GM18505 (cell line): ENCODE measurements at regions not wholly inside any gene's neighbourhood (a gene's known extent, or its start where the extent isn't known, plus 50 kb on each side); places are given as distances from the start of the nearest gene placed in this dataset.
"Not testable (repeated sequence)": the region's sequence is repeated elsewhere in the genome, so short reads cannot be mapped to it uniquely, and the experiment has no call there.

Experiments
- ATAC-seq: cut with Tn5 transposase; IDR thresholded peaks from one replicate; pipeline ENCODE4 v1.9.1; 2021; ENCODE audit not compliant: unreplicated experiment
- POLR2A ChIP-seq: IDR thresholded peaks from 4 replicates; pipeline ENCODE4 v1.6.1; 2011; ENCODE audit warnings: borderline replicate concordance; ENCODE audit not compliant: insufficient read depth, insufficient read length; ENCODE audit errors: extremely low read depth

DNA sequence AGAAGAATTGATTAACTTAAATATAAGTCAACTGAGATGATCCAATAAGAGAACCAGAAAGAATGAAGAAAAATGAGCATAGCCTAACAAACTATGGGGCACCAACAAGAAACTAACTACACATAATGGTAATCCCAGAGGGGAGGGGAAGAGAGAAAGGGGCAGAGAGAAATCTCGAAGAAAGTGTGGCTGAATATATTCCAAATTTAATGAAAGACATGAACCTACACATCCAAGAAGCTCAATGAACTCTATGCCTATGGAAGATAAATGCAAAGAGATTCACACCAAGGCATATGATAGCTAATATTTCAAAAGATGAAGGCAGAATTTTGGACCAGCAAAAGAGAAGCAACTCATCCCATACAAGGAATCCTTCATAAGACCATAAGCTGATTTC is 649.2 kb downstream of the ZEB2 start:
- ATAC-seq, result no peak
- TF ChIP-seq POLR2A, result no peak

DNA sequence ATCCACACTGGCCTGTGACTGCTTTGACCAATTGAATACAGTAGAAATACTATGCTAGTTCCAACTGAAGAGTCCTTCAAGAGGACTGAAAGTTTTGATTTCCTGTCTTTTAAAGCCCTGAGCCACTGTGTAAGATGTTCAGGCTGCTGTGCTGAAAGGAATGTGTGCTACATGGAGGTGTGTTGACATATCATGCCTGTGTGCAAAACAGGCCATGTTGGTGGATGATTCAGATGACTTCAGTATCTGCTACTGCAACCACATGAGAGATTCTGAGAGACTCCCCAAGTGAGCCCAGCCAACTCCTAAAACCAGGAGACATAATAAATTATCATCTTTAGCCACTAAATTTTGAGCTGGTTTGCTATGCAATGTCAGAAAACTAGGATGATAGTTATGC is 662.9 kb downstream of the ZEB2 start:
- ATAC-seq, result no peak
- TF ChIP-seq POLR2A, result no peak

DNA sequence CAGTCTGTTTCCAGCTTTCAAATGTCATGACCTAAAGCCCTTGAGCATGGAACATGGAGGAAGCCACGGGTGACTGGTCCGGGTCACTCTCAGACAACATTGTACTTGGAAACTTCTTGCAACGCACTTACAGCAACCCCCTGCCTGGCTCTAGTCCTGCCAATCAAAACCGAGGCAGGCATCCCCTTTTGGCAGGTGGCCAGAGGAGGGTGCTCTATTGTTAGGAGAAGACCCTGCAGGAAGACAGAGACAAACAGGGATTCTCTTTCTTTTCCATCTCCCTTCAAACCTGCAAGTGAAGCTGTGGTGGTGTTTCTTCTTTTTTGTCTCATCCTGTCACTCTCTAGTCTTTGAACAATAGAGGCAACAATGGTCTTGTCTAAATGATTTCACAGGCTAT is 667.2 kb downstream of the ZEB2 start:
- no peak for TF ChIP-seq POLR2A
- ATAC-seq, result no peak

DNA sequence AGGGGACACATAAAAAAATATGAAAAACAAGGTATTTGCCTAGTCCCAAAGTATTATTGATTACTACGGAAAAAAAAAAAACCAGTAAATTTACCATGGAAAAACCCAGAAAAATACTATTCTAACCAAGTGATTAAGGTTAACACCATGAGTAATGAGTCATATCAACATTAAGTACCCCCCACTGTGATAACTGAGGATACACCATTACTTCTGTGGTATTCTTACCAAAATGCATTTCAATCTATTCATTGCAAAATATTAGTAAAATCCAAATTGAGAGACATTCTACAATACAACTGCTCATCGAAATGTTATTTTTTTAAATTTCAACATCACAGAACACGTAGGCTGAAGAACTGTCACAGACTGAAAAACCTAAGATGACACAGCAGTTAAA is 669.8 kb downstream of the ZEB2 start:
- no peak for TF ChIP-seq POLR2A

DNA sequence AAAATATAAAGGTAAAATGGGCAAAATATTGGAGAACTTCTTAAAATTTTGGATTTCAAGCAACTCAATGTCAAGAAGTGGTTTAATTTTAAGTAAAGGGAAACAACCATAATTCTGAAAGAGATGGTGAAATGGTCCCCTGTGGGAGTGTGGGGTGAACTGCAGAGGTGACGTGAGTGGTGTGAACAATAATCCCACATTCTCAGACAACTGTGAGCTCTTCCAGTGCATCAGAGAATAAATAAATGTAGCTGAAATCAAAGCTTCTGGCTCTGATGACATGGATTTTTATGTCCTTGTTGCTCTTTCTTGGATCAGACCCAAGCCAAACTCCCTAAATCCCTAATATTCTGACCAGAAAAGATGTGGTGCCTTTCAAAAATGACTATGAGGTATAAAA is 672.7 kb downstream of the ZEB2 start:
- no peak for TF ChIP-seq POLR2A
- ATAC-seq, result no peak

More for the DNA sequence above, 669.8 kb downstream of the ZEB2 start:
- ATAC-seq, result no peak

DNA sequence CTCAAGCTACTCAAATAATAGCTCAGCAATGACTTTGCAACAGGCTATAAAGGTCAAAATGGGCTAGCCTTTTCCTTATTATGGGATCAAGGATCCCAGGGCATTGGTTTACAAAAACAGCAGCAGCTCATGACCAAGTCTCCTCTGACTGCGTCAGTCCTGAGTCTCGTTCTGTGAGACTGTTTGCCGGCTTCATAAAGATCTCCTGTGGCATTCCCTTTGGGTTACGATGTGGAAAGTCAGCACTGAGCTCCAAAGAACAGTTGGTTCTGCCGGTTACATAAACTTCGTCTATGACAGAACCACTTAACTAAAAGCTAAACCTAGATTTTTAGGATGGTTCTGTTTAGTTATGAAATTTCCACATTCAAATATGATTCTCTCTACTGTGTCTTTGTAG is 674.9 kb downstream of the ZEB2 start:
- no peak for TF ChIP-seq POLR2A
- ATAC-seq, result no peak

DNA sequence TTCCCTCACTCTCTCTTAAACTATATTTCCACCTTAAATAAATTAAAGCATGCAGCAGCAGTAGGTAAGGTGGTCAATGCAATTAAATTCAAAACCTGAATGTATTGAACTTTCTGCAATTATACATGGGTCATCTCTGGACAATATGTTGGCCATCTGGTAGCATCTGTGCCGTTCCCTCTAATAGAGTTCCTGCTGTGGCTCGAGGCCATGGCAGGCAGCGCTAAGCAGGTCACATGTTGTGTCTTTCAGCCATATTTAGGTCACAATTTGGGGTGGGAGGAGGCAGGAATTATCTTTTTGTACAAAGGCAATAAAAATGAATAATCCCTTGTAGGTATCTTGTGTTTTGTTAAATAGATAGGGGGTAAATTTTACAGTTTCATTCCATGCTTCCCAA is 676.2 kb downstream of the ZEB2 start:
- TF ChIP-seq POLR2A, result no peak
- ATAC-seq, result no peak

DNA sequence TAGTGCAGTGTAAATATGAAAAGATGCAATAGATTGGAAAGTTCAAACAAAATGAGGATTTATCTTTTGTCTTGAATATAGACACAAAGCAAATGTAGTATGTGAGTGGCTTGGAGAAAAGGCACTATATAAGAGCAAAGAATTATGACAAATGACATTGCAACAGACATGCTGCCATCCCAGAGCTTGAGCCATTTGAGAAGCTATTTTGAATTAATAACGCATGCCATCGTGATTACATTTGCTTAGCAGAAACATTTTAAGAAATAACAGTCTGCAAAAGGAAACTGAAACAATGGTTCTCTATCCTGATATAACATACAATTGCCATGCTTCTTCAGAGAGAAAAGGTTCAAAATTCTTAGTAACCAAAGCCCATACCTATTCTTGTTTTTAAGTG is 677.1 kb downstream of the ZEB2 start:
- ATAC-seq, result no peak
- no peak for TF ChIP-seq POLR2A

DNA sequence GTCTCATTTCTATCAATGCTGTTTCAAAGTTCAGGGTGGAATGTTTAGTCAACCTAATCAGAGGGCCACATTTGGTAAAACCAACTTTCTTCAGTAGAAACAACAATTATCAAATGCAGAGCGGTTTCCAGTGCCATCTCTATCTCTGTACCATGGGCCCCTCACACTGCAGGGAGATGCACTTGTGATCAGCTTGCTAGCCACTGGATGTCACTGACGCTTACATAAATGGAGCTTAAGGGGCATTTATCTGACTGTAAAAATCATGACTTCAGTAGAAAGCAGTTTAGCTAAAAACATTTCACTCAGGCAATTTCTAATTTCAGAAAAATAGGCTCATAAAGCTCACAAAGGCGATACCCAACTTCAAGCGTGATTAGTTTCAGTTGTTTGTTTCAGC is 678.0 kb downstream of the ZEB2 start:
- no peak for TF ChIP-seq POLR2A
- ATAC-seq, result no peak

DNA sequence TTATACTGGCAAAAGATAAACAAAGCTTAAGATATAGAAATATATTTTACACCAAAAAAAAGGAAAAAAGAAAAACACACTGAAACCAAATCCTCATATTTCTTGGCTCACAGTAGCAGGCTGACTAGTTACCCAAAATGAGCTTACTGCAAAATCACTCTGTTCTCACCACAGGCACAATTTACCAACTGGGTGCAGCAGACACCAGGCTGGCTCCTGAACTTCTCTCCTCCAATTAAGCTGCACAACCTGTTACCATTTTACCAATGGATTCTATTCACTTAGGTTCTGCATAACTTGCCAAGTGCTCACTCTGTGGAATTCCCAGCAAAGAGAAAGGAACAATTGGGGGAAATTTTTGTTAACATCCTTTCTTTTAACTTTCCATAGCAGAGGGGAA is 679.3 kb downstream of the ZEB2 start:
- TF ChIP-seq POLR2A, result no peak
- no peak for ATAC-seq

DNA sequence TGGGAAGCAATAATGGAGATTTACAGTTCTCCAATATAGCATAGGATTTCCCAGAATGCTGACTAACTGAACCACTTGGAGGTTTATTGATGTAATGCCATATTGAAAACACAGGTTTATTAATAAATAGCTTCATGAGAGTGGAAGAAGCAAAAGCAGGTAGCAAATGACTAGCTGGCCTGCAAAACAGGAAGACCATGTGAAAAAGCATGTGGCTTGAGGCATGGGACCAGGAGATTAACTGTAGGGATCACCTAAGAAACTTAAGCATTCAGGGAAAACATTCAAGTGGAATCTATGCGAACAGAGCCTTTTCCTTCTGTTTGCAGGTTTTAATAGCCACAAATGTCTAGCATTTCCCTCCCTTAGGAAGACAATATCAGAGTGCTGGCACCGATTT is 679.7 kb downstream of the ZEB2 start:
- no peak for ATAC-seq
- TF ChIP-seq POLR2A, result no peak

DNA sequence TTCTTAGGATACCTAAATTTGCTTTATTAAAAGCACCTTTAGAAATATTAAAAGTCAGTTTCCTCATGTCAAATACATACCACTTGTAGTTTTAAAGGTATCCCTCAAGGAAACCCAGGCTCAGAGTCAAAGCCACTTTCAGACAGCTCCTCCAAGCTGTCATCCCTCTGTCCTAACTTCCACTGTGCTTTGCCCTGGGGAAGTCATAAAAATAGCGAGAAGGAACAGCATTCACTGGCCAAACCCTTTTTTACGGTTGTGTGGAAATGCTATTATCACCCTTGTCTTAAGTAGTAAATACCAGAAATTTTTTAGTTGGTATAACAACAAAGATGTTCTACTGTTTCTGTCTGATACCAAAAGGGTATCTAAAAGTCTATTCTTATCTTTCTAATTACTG is 680.5 kb downstream of the ZEB2 start:
- TF ChIP-seq POLR2A, result no peak
- ATAC-seq, result no peak

DNA sequence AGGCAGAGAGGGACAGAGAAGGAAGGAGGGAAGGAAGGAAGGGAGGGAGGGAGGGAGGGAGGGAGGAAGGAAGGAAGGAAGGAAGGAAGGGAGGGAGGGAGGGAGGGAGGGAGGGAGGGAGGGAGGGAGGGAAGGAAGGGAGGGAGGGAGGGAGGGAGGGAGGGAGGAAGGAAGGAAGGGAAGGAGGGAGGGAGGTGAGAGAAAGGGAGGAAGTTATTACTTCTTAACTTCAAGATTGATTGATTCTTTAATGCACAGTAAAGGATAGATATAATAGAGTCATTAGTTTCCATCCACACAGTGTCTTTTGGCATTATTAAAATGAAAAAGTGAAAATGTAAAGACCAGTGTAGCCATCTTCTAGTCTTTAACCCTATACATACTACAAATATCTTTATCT is 682.9 kb downstream of the ZEB2 start:
- not testable (repeated sequence) for ATAC-seq

DNA sequence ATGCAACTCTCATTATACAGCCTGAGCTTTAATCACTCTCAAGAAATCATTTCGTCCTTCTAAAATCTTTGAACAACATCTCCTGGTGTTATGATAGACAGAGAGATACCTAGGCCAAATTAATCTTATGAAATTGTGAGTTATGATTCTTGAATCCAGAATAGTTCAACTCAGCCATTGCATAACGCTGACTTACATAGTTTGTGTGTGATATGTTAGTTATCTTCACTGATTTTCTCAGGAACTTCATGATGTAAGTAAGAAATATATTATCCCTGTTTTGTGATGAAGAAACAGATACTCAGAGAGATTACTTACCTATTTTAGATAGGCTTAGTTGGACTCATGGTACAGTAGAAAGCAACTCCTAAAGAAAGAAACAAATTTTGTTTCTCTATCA is 684.4 kb downstream of the ZEB2 start:
- TF ChIP-seq POLR2A, result no peak

DNA sequence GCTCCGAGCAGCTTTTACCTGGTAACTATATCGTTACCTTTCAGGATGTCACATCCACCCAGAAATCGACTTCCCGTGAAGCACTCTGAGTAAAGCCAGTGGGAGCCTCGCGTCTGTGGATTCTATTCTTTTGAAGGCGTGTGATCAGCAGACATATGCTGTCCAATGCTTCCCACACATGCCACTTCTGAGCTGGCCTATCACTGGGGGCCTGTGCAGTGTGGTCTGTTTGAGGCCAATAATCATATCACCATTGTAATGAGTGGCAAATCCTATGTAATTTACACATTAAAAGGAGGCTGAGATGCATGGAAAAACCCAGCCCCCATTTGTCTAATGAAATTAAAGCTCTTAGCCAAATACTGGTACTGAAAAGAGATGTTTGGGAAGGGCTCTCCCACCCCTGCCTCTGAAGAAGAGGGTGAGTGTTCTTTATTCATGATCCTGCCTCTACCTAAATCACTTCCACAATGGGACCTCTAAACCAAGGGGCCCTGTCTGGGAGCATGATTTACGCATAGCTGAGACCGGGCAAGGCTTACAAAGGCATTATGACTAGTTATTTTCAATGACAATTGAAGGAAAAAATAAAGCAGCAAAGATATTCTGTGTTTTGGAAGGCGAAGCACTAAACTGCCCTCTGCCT is 686.8 kb downstream of the ZEB2 start:
- no peak for TF ChIP-seq POLR2A
- ATAC-seq, result no peak

More for the DNA sequence above, 684.4 kb downstream of the ZEB2 start:
- ATAC-seq, result no peak

DNA sequence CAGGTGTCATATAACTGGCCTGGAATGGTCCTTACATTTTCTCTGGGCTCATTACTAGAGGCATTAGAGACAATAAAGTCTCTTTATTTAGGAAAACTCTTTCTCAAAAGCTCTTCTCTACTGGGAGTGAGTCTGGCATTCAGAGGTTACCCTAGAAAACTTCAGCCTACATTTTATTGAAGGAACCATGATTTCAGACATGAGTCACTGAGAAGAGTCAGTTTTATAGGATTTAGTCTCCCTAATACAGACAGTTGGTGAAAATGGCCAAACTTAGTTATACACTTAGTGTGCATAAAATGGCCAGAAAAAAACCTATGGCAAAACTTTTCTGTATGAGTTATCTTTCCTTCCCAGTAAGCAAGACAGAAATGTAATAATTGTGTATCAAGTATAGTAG is 689.4 kb downstream of the ZEB2 start:
- ATAC-seq, result no peak

More for the DNA sequence above, 689.4 kb downstream of the ZEB2 start:
- no peak for TF ChIP-seq POLR2A
